HL-60 (cell line): ENCODE measurements at regions not wholly inside any gene's neighbourhood (a gene's known extent, or its start where the extent isn't known, plus 50 kb on each side); places are given as distances from the start of the nearest gene placed in this dataset.

Experiments used
- DNase-seq, 2 experiments: peaks; one replicate each; pipeline ENCODE4 v3.0.0-alpha.2; 2010 to 2020; ENCODE audit warnings: low read depth in 1 of 2, low spot score in 1 of 2
- H3K27ac ChIP-seq: fragments of 250-450 bp; sonication (Bioruptor Pico); replicated peaks from 2 replicates; pipeline ENCODE4 v1.5.1; 2020; ENCODE audit warnings: mild to moderate bottlenecking, moderate library complexity
- H3K27me3 ChIP-seq: fragments of 250-450 bp; sonication (Bioruptor Pico); 2 replicates; pipeline ENCODE4 v1.5.1; 2021; ENCODE audit warnings: mild to moderate bottlenecking, moderate library complexity; ENCODE audit not compliant: insufficient read depth, poor library complexity, severe bottlenecking
- H3K4me3 ChIP-seq: replicated peaks from 2 replicates; pipeline ENCODE4 v1.5.1; 2011; ENCODE audit warnings: mild to moderate bottlenecking, control low read depth, low read length; ENCODE audit not compliant: insufficient read depth
- CTCF ChIP-seq: IDR thresholded peaks from one replicate; pipeline ENCODE4 v1.5.1; 2011; ENCODE audit warnings: low read length, control low read depth, inconsistent platforms; ENCODE audit not compliant: insufficient read depth
- GABPA ChIP-seq: IDR thresholded peaks from 2 replicates; pipeline ENCODE4 v1.6.1; 2012; ENCODE audit warnings: low read depth
- POLR2AphosphoS5 ChIP-seq: IDR thresholded peaks from 2 replicates; pipeline ENCODE4 v1.6.1; 2012; ENCODE audit warnings: low read depth
- REST ChIP-seq: IDR thresholded peaks from 2 replicates; pipeline ENCODE4 v1.6.1; 2012; ENCODE audit warnings: low read depth; ENCODE audit not compliant: insufficient replicate concordance
- SPI1 ChIP-seq: IDR thresholded peaks from 2 replicates; pipeline ENCODE4 v1.6.1; 2012; ENCODE audit warnings: low read depth, mild to moderate bottlenecking, borderline replicate concordance

- no peak overlapping the region for H3K4me3 ChIP-seq
- DNase-seq: no peak
- no peak overlapping the region for H3K27ac ChIP-seq
- no peaks in the 10 kb centered on the region for H3K27me3 ChIP-seq
- TF ChIP-seq POLR2AphosphoS5: no peak
- no peak for TF ChIP-seq REST
- TF ChIP-seq SPI1: no peak
- no peak for TF ChIP-seq GABPA
- no peak for TF ChIP-seq CTCF
Measured at GRCh38 chr5:110841137-110841536, 102.3 kb downstream of the SLC25A46 start.

DNA sequence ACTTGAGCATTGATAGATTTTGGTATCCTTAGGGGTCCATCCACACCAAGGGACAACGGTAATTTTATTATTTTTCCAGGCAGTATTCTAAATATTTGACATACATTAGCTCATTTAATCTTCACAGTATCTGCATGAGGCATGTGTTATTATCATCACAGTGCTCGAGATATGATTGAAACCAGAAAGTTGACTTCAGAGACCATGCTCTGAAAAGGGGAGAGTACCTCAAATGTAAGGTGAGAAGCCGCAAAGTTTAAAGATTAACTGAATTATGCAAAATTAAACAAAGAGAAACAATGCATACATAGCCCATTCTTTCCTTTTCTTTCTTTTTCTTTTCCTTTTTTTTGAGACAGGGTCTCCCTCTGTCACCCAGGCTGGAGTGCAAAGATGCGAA is 104.1 kb downstream of the SLC25A46 start:
- Histone ChIP-seq H3K4me3 (no peak overlapping the region), H3K27me3 (no peaks in the 10 kb centered on the region), H3K27ac (no peak overlapping the region)
- TF ChIP-seq REST (no peak), POLR2AphosphoS5 (no peak), GABPA (no peak), SPI1 (no peak), CTCF (no peak)
- DNase-seq: no peak

DNA sequence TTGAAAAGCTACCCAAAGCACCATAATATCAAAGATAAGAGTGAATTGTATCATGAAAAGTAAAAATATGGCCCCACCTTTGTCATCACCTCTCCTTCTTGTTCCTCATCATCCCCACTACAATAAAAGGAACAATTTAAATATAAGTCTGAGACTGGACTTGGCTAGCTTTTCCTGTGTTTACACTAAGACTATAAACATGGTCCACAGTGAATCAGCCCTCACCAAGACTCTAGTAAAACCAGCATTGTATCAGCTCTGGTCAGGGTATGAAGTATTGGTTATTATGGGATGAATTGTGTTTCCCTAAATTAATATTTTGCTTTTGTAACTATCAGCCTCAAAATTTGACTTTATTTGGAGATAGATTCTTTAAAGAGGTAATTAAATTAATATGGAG is 105.4 kb downstream of the SLC25A46 start:
- H3K27ac ChIP-seq: no peak overlapping the region
- no peak for DNase-seq
- no peak for TF ChIP-seq SPI1
- no peak for TF ChIP-seq POLR2AphosphoS5
- no peak for TF ChIP-seq GABPA
- TF ChIP-seq REST: no peak
- TF ChIP-seq CTCF: no peak
- H3K4me3 ChIP-seq: no peak overlapping the region
- no peaks in the 10 kb centered on the region for H3K27me3 ChIP-seq
